ENCODE measurements at regions not wholly inside any gene's neighbourhood (a gene's known extent, or its start where the extent isn't known, plus 50 kb on each side); places are given as distances from the start of the nearest gene placed in this dataset.

DNA sequence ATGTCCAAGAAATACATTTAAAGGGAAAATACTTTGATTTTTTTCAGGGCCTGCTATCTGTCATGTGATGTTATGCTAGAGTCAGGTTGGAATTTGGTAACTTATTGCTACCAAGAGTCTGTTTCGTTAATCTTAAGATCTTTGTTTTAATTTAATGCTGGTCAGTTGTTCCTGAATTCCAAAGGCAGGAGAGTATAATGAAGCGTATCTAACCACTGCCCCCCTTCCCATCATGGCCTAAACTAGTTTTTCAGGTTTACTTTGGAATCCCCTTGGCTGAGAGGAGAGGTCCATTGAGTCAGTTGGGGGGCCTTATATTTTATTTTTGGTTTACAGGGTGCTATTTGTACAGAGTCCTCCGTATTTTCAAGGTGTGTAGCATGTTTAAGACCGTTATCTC lies 116.3 kb upstream of the SLC7A1 start:
- TF ChIP-seq, protein P1, sequence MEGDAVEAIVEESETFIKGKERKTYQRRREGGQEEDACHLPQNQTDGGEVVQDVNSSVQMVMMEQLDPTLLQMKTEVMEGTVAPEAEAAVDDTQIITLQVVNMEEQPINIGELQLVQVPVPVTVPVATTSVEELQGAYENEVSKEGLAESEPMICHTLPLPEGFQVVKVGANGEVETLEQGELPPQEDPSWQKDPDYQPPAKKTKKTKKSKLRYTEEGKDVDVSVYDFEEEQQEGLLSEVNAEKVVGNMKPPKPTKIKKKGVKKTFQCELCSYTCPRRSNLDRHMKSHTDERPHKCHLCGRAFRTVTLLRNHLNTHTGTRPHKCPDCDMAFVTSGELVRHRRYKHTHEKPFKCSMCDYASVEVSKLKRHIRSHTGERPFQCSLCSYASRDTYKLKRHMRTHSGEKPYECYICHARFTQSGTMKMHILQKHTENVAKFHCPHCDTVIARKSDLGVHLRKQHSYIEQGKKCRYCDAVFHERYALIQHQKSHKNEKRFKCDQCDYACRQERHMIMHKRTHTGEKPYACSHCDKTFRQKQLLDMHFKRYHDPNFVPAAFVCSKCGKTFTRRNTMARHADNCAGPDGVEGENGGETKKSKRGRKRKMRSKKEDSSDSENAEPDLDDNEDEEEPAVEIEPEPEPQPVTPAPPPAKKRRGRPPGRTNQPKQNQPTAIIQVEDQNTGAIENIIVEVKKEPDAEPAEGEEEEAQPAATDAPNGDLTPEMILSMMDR (IDR thresholded peaks at IDR 0.05): no peak
- TF ChIP-seq POLR2A (IDR thresholded peaks at IDR 0.05): no peak

Data from heart left ventricle (tissue), 13 donors.